Endothelial cell (in vitro differentiated cells): ENCODE measurements at regions not wholly inside any gene's neighbourhood (a gene's known extent, or its start where the extent isn't known, plus 50 kb on each side); places are given as distances from the start of the nearest gene placed in this dataset.

Experiments
- DNase-seq: peaks from one replicate; pipeline ENCODE4 v3.0.0; 2021; ENCODE audit warnings: low spot score
- H3K27ac Mint-ChIP-seq: one replicate; pipeline ENCODE4 v1.8.0; 2021; ENCODE audit warnings: mixed read lengths, inconsistent platforms; ENCODE audit not compliant: unreplicated experiment
- H3K27me3 Mint-ChIP-seq: one replicate; pipeline ENCODE4 v1.8.0; 2021; ENCODE audit warnings: mild to moderate bottlenecking, moderate library complexity, mixed read lengths, inconsistent platforms; ENCODE audit not compliant: unreplicated experiment
- H3K36me3 Mint-ChIP-seq: one replicate; pipeline ENCODE4 v1.8.0; 2021; ENCODE audit warnings: mild to moderate bottlenecking, low read depth, mixed read lengths, inconsistent platforms; ENCODE audit not compliant: unreplicated experiment
- H3K4me1 Mint-ChIP-seq: one replicate; pipeline ENCODE4 v1.8.0; 2021; ENCODE audit warnings: mild to moderate bottlenecking, mixed read lengths, inconsistent platforms; ENCODE audit not compliant: unreplicated experiment
- H3K4me3 Mint-ChIP-seq: one replicate; pipeline ENCODE4 v1.8.0; 2021; ENCODE audit warnings: mild to moderate bottlenecking, mixed read lengths, inconsistent platforms; ENCODE audit not compliant: unreplicated experiment
- H3K9me3 Mint-ChIP-seq: one replicate; pipeline ENCODE4 v1.8.0; 2021; ENCODE audit warnings: mixed read lengths, inconsistent platforms; ENCODE audit not compliant: unreplicated experiment
- CTCF ChIP-seq: fragments of 200-600 bp; sonication (generic); IDR thresholded peaks from one replicate; pipeline ENCODE4 v1.5.0; 2021; ENCODE audit warnings: antibody characterized with exemption; ENCODE audit not compliant: unreplicated experiment

GRCh38 chr2:212908682-212909435, 242.6 kb downstream of the IKZF2 start:
- TF ChIP-seq CTCF = no peak
- Mint-ChIP-seq H3K27ac (no peak overlapping the region), H3K4me3 (no peak overlapping the region), H3K36me3 (no peaks in the 10 kb centered on the region), H3K9me3 (no peaks in the 10 kb centered on the region), H3K4me1 (peaks cover 8% of the 10 kb centered on the region), H3K27me3 (no peaks in the 10 kb centered on the region)
- no peak for DNase-seq

GRCh38 chr2:212908031-212908430, 243.4 kb downstream of the IKZF2 start:
- no peaks in the 10 kb centered on the region for H3K27me3 Mint-ChIP-seq
- H3K36me3 Mint-ChIP-seq = no peaks in the 10 kb centered on the region
- no peak for DNase-seq
- H3K4me1 Mint-ChIP-seq = peaks cover 8% of the 10 kb centered on the region
- TF ChIP-seq CTCF = no peak
- H3K9me3 Mint-ChIP-seq = no peaks in the 10 kb centered on the region
- H3K4me3 Mint-ChIP-seq = no peak overlapping the region
- H3K27ac Mint-ChIP-seq = no peak overlapping the region

GRCh38 chr2:212906620-212907019, 244.8 kb downstream of the IKZF2 start:
- no peaks in the 10 kb centered on the region for H3K36me3 Mint-ChIP-seq
- no peak for TF ChIP-seq CTCF
- H3K27me3 Mint-ChIP-seq = no peaks in the 10 kb centered on the region
- H3K9me3 Mint-ChIP-seq = no peaks in the 10 kb centered on the region
- DNase-seq = no peak
- no peak overlapping the region for H3K4me3 Mint-ChIP-seq
- H3K4me1 Mint-ChIP-seq = peaks cover 6% of the 10 kb centered on the region
- H3K27ac Mint-ChIP-seq = no peak overlapping the region

- TF ChIP-seq CTCF = no peak
- Mint-ChIP-seq H3K4me1 (peaks cover 6% of the 10 kb centered on the region), H3K27ac (no peak overlapping the region), H3K27me3 (no peaks in the 10 kb centered on the region), H3K9me3 (no peaks in the 10 kb centered on the region), H3K36me3 (no peaks in the 10 kb centered on the region), H3K4me3 (no peak overlapping the region)
- DNase-seq = no peak
These were observed 245.7 kb downstream of the IKZF2 start for GRCh38 chr2:212905640-212906201.

- DNase-seq = no peak
- Mint-ChIP-seq H3K27ac (no peak overlapping the region), H3K4me1 (peaks cover 6% of the 10 kb centered on the region), H3K36me3 (no peaks in the 10 kb centered on the region), H3K4me3 (no peak overlapping the region), H3K9me3 (no peaks in the 10 kb centered on the region), H3K27me3 (no peaks in the 10 kb centered on the region)
- TF ChIP-seq CTCF = no peak
These were observed 246.8 kb downstream of the IKZF2 start for GRCh38 chr2:212904646-212905045.
